ENCODE measurements at regions not wholly inside any gene's neighbourhood (a gene's known extent, or its start where the extent isn't known, plus 50 kb on each side); places are given as distances from the start of the nearest gene placed in this dataset.

DNA sequence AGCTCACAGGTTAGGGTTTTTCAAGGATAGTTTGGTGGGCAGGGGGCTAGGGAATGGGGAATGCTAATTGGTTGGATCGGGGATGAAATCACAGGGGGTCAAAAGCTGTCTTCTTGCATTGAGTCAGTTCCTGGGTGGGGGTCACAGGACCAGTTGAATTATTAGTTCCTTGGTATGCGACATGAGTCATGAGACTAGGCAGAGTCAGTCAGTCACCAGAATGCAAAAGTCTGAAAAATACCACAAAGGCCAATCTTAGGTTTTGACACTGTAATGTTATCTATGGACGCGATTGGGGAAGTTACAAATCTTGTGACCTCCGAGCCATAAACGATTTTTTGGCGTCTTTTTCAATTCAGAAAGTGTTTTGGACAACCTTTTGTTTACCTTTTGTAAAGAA, 101.2 kb downstream of the ZNF519 start:
- Mint-ChIP-seq H3K36me3 (peaks cover 0 to 3% (median 0%) of the 10 kb centered on the region in 5 donors), H3K27me3 (peaks cover 3 to 46% (median 28%) of the 10 kb centered on the region in 5 donors), H3K4me1 (peaks cover 0 to 2% (median 0%) of the 10 kb centered on the region in 7 donors), H3K4me3 (no peak overlapping the region), H3K27ac (no peak overlapping the region), H3K9me3 (peaks cover 0 to 15% (median 4%) of the 10 kb centered on the region in 11 donors)
- Histone ChIP-seq H3K36me3 (ENCODE audit: control insufficient read depth in 2 of 3, insufficient read depth in 3 of 3, low read length in 3 of 3) (no peaks in the 10 kb centered on the region), H3K27me3 (ENCODE audit: control insufficient read depth in 2 of 2, insufficient read depth in 2 of 2, low read length in 2 of 2) (no peaks in the 10 kb centered on the region), H3K9me3 (ENCODE audit: control insufficient read depth in 2 of 3, low read length in 3 of 3) (no peaks in the 10 kb centered on the region), H3K27ac (ENCODE audit: low read depth, low read length) (no peak overlapping the region), H3K4me3 (ENCODE audit: low read length) (no peak overlapping the region), H3K4me1 (ENCODE audit: control insufficient read depth in 2 of 2, insufficient read depth in 2 of 2, low read length in 2 of 2) (no peaks in the 10 kb centered on the region)
- ATAC-seq (no peak), DNase-seq (no peak)
- ChIA-PET CTCF (no interaction called here), POLR2A (no interaction called here)
- intact Hi-C loops (cut with micrococcal nuclease): no loop called here

DNA sequence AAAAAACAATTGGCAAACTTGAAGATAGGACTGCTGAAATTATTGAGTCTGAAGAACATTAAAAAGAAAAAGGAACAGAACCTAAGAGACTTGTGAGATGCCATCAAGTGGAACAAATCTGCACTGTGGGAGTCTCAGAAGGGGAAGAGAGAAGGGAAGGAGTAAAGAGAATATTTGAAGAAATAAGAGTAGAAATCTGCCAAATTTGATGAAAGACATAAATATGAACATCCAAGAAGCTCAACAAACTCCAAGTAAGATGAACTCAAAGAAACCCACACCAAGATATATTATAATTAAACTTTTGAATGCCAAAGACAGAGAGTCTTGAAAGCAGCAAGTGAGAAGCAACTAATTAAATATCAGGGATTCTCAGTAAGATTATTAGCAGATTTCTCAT, 102.7 kb downstream of the ZNF519 start:
- H3K4me1 ChIP-seq (ENCODE audit: control insufficient read depth in 2 of 2, insufficient read depth in 2 of 2, low read length in 2 of 2): no peaks in the 10 kb centered on the region
- Mint-ChIP-seq H3K27me3 (peaks cover 3 to 50% (median 26%) of the 10 kb centered on the region in 5 donors), H3K4me3 (no peak overlapping the region), H3K4me1 (peaks cover 0 to 2% (median 0%) of the 10 kb centered on the region in 7 donors), H3K9me3 (peaks cover 0 to 11% (median 4%) of the 10 kb centered on the region in 11 donors), H3K36me3 (peaks cover 0 to 3% (median 0%) of the 10 kb centered on the region in 5 donors), H3K27ac (no peak overlapping the region)
- H3K9me3 ChIP-seq (ENCODE audit: control insufficient read depth in 2 of 3, low read length in 3 of 3): no peaks in the 10 kb centered on the region
- ChIA-PET CTCF (no interaction called here), POLR2A (no interaction called here)
- no peak overlapping the region for H3K4me3 ChIP-seq (ENCODE audit: low read length)
- no peak overlapping the region for H3K27ac ChIP-seq (ENCODE audit: low read depth, low read length)
- DNase-seq: no peak
- no peaks in the 10 kb centered on the region for H3K36me3 ChIP-seq (ENCODE audit: control insufficient read depth in 2 of 3, insufficient read depth in 3 of 3, low read length in 3 of 3)
- no peak for ATAC-seq
- intact Hi-C loops (cut with micrococcal nuclease): no loop called here
- H3K27me3 ChIP-seq (ENCODE audit: control insufficient read depth in 2 of 2, insufficient read depth in 2 of 2, low read length in 2 of 2): no peaks in the 10 kb centered on the region

DNA sequence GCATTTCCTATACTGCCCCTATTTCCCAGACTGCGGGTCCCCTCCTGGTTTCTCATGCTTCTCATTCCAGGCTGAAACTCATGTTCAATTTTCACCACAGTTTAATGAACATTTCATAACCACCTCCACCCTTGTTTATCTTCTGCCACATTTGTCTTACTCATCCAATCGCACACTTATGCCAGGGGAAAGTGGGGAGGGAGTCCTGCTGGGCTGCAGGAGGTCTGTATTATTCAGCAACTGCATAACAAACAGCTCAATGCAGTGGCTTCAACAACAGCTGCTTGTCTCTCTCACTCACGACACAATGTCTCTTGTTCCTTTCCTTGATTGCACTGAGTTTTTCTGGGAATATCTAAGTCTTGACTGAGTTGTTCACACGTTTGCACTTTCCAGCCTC, 106.0 kb downstream of the ZNF519 start:
- no peaks in the 10 kb centered on the region for H3K36me3 ChIP-seq (ENCODE audit: control insufficient read depth in 2 of 3, insufficient read depth in 3 of 3, low read length in 3 of 3)
- Mint-ChIP-seq H3K4me3 (no peak overlapping the region), H3K27me3 (peaks cover 6 to 53% (median 28%) of the 10 kb centered on the region in 5 donors), H3K36me3 (peaks cover 0 to 3% (median 0%) of the 10 kb centered on the region in 5 donors), H3K4me1 (peaks cover 0 to 2% (median 0%) of the 10 kb centered on the region in 7 donors), H3K27ac (no peak overlapping the region), H3K9me3 (peaks cover 0 to 11% (median 4%) of the 10 kb centered on the region in 11 donors)
- no peak for DNase-seq
- H3K27me3 ChIP-seq (ENCODE audit: control insufficient read depth in 2 of 2, insufficient read depth in 2 of 2, low read length in 2 of 2): no peaks in the 10 kb centered on the region
- no peaks in the 10 kb centered on the region for H3K9me3 ChIP-seq (ENCODE audit: control insufficient read depth in 2 of 3, low read length in 3 of 3)
- no peak for ATAC-seq
- no peak overlapping the region for H3K4me3 ChIP-seq (ENCODE audit: low read length)
- H3K27ac ChIP-seq (ENCODE audit: low read depth, low read length): no peak overlapping the region
- intact Hi-C loops (cut with micrococcal nuclease): no loop called here
- no peaks in the 10 kb centered on the region for H3K4me1 ChIP-seq (ENCODE audit: control insufficient read depth in 2 of 2, insufficient read depth in 2 of 2, low read length in 2 of 2)
- POLR2A ChIA-PET: no interaction called here
- CTCF ChIA-PET: no interaction called here

DNA sequence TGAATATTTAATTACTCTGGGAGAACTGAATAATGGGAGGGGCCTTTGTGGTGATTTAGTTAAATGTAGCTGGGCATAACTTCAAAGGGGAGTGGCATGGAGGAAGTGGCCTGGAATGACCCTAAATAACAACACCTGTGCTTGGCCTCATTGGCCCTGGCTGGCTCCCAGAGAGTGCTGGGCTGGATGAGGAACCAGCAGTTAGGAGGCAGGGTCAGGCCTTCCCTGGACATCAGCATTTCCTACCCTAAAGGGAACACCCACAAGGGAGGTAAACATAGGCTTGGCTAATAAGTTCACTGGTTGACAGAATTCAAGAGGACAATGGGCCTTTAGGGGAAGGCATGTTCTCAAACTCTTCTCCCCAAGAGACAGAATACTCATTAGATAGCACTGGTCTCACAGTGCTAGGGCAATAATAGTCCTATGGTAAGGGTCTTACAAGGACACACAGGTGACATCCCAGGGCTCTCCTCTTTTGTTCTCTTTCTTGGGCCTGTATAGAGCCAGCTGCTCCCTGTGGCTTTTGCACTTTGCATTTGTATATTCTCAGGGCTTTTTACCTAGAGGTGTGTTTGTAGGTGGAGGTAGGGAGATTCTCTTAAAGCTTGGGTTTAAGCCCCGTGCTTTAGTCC, 106.8 kb downstream of the ZNF519 start:
- no peaks in the 10 kb centered on the region for H3K4me1 ChIP-seq (ENCODE audit: control insufficient read depth in 2 of 2, insufficient read depth in 2 of 2, low read length in 2 of 2)
- H3K27ac Mint-ChIP-seq: no peak overlapping the region
- no peaks in the 10 kb centered on the region for H3K9me3 ChIP-seq (ENCODE audit: control insufficient read depth in 2 of 3, low read length in 3 of 3)
- H3K27me3 ChIP-seq (ENCODE audit: control insufficient read depth in 2 of 2, insufficient read depth in 2 of 2, low read length in 2 of 2): no peaks in the 10 kb centered on the region
- no peak overlapping the region for H3K27ac ChIP-seq (ENCODE audit: low read depth, low read length)
- intact Hi-C loops (cut with micrococcal nuclease): no loop called here
- DNase-seq (no peak), ATAC-seq (no peak)
- no peaks in the 10 kb centered on the region for H3K36me3 ChIP-seq (ENCODE audit: control insufficient read depth in 2 of 3, insufficient read depth in 3 of 3, low read length in 3 of 3)
- H3K4me1 Mint-ChIP-seq: peaks cover 0 to 2% (median 0%) of the 10 kb centered on the region in 7 donors
- POLR2A ChIA-PET: no interaction called here
- peaks cover 6 to 47% (median 21%) of the 10 kb centered on the region in 5 donors for H3K27me3 Mint-ChIP-seq
- peaks cover 0 to 11% (median 3%) of the 10 kb centered on the region in 11 donors for H3K9me3 Mint-ChIP-seq
- CTCF ChIA-PET: no interaction called here
- peaks cover 0 to 3% (median 0%) of the 10 kb centered on the region in 5 donors for H3K36me3 Mint-ChIP-seq
- H3K4me3 Mint-ChIP-seq: no peak overlapping the region
- no peak overlapping the region for H3K4me3 ChIP-seq (ENCODE audit: low read length)

DNA sequence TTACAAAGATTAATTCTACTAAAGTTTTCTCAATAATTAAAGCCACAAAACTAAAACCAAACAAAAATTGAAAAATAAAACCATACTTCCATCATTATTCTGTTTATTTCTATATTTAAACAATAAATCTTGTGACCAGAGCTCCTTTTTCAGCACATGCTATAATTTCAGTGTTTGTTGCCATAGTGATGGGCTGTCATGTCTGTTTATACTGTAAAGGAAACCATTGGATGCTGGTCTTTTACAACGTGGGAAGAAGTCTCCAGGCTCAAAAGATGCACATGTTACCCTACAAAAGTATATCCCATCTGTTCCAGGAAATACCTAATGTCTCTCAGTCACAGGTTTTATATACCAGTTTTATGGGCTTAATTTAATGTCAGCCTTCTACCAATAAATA, 100.1 kb upstream of the MC2R start:
- DNase-seq: no peak
- H3K27me3 Mint-ChIP-seq: peaks cover 3 to 15% (median 12%) of the 10 kb centered on the region in 5 donors
- no peaks in the 10 kb centered on the region for H3K4me1 ChIP-seq (ENCODE audit: control insufficient read depth in 2 of 2, insufficient read depth in 2 of 2, low read length in 2 of 2)
- POLR2A ChIA-PET: no interaction called here
- no peaks in the 10 kb centered on the region for H3K9me3 ChIP-seq (ENCODE audit: control insufficient read depth in 2 of 3, low read length in 3 of 3)
- no peak for ATAC-seq
- no peak overlapping the region for H3K27ac Mint-ChIP-seq
- CTCF ChIA-PET: no interaction called here
- peaks cover 0 to 9% (median 1%) of the 10 kb centered on the region in 11 donors for H3K9me3 Mint-ChIP-seq
- no peaks in the 10 kb centered on the region for H3K36me3 ChIP-seq (ENCODE audit: control insufficient read depth in 2 of 3, insufficient read depth in 3 of 3, low read length in 3 of 3)
- H3K36me3 Mint-ChIP-seq: no peaks in the 10 kb centered on the region
- no peak overlapping the region for H3K4me3 ChIP-seq (ENCODE audit: low read length)
- H3K27me3 ChIP-seq (ENCODE audit: control insufficient read depth in 2 of 2, insufficient read depth in 2 of 2, low read length in 2 of 2): no peaks in the 10 kb centered on the region
- no peak overlapping the region for H3K4me3 Mint-ChIP-seq
- no peak overlapping the region for H3K27ac ChIP-seq (ENCODE audit: low read depth, low read length)
- no peaks in the 10 kb centered on the region for H3K4me1 Mint-ChIP-seq
- intact Hi-C loops (cut with micrococcal nuclease): no loop called here

DNA sequence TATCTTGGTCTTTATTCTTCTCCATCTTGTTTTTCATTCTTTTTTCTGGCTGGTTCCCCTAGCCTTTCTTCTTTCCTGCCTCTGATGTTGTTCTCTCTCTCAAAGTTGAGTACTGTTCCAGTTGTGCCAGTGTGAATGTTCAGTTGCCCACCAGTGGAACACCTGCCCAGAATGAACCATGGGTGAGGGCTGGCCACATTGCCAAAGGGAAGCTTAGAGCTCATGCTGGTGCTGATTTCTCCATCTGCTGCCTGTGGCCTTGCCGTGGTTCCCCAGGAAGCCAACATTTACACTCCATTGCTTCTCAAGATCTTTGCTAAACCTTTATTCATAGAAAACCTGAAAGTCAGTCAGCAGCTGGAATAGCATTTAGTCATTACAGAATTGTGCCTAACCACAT, 99.1 kb upstream of the MC2R start:
- ChIA-PET CTCF (no interaction called here), POLR2A (no interaction called here)
- no peaks in the 10 kb centered on the region for H3K36me3 Mint-ChIP-seq
- Histone ChIP-seq H3K4me3 (ENCODE audit: low read length) (no peak overlapping the region), H3K27me3 (ENCODE audit: control insufficient read depth in 2 of 2, insufficient read depth in 2 of 2, low read length in 2 of 2) (no peaks in the 10 kb centered on the region), H3K9me3 (ENCODE audit: control insufficient read depth in 2 of 3, low read length in 3 of 3) (no peaks in the 10 kb centered on the region), H3K27ac (ENCODE audit: low read depth, low read length) (no peak overlapping the region), H3K36me3 (ENCODE audit: control insufficient read depth in 2 of 3, insufficient read depth in 3 of 3, low read length in 3 of 3) (no peaks in the 10 kb centered on the region), H3K4me1 (ENCODE audit: control insufficient read depth in 2 of 2, insufficient read depth in 2 of 2, low read length in 2 of 2) (no peaks in the 10 kb centered on the region)
- H3K4me1 Mint-ChIP-seq: no peaks in the 10 kb centered on the region
- H3K9me3 Mint-ChIP-seq: peaks cover 0 to 12% (median 3%) of the 10 kb centered on the region in 11 donors
- DNase-seq: no peak
- no peak overlapping the region for H3K27ac Mint-ChIP-seq
- no peak overlapping the region for H3K4me3 Mint-ChIP-seq
- peaks cover 0 to 15% (median 11%) of the 10 kb centered on the region in 5 donors for H3K27me3 Mint-ChIP-seq
- intact Hi-C loops (cut with micrococcal nuclease): no loop called here
- ATAC-seq: no peak

DNA sequence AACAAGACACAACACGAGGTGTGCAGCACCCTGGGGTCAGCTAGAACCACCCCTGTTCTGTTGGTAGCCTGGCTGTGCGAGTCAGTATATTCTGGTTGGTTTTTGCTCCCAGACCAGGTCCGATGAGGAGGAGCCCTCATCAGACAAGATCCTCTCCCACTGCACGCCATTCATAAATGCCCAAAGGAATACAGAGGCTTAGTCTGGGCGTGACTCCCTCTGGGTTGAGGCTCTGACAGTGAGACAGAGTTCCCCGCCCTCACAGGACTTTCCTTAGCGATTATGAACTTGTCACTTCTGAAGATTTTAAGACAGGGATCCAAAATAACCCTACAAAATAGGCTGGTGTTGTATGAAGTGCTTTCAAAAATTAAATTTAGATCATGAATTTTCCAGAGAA, 85.5 kb upstream of the MC2R start:
- no peak overlapping the region for H3K27ac ChIP-seq (ENCODE audit: low read depth, low read length)
- no peaks in the 10 kb centered on the region for H3K36me3 ChIP-seq (ENCODE audit: control insufficient read depth in 2 of 3, insufficient read depth in 3 of 3, low read length in 3 of 3)
- CTCF ChIA-PET: interaction anchor here (0.6 kb wide), 1 partner anchor 936 kb away, joined by 3 read pairs; no protein-coding TSS in a partner anchor
- POLR2A ChIA-PET: no interaction called here
- no peaks in the 10 kb centered on the region for H3K4me1 ChIP-seq (ENCODE audit: control insufficient read depth in 2 of 2, insufficient read depth in 2 of 2, low read length in 2 of 2)
- no peak overlapping the region for H3K4me3 Mint-ChIP-seq
- no peaks in the 10 kb centered on the region for H3K27me3 ChIP-seq (ENCODE audit: control insufficient read depth in 2 of 2, insufficient read depth in 2 of 2, low read length in 2 of 2)
- no peaks in the 10 kb centered on the region for H3K9me3 ChIP-seq (ENCODE audit: control insufficient read depth in 2 of 3, low read length in 3 of 3)
- intact Hi-C loops (cut with micrococcal nuclease): no loop called here
- no peaks in the 10 kb centered on the region for H3K27me3 Mint-ChIP-seq
- no peaks in the 10 kb centered on the region for H3K36me3 Mint-ChIP-seq
- peaks cover 0 to 2% (median 0%) of the 10 kb centered on the region in 7 donors for H3K4me1 Mint-ChIP-seq
- H3K27ac Mint-ChIP-seq: no peak overlapping the region
- peaks cover 0 to 7% (median 0%) of the 10 kb centered on the region in 11 donors for H3K9me3 Mint-ChIP-seq
- H3K4me3 ChIP-seq (ENCODE audit: low read length): no peak overlapping the region
- ATAC-seq (no peak), DNase-seq (no peak)

Measured in naive thymus-derived CD4-positive, alpha-beta T cell (primary cell).